Endothelial cell of umbilical vein (primary cell): ENCODE measurements at regions not wholly inside any gene's neighbourhood (a gene's known extent, or its start where the extent isn't known, plus 50 kb on each side); places are given as distances from the start of the nearest gene placed in this dataset.

Experiments used
- EZH2 ChIP-seq: IDR thresholded peaks from 2 replicates; pipeline ENCODE4 v1.6.1; 2012; ENCODE audit warnings: borderline replicate concordance, low read depth, mild to moderate bottlenecking, moderate library complexity, low read length, inconsistent platforms; ENCODE audit not compliant: severe bottlenecking
- GATA2 ChIP-seq: IDR thresholded peaks from 2 replicates; pipeline ENCODE4 v1.7.0; 2011; ENCODE audit warnings: low read depth, mild to moderate bottlenecking, moderate library complexity, mixed read lengths, low read length; ENCODE audit not compliant: insufficient read length, insufficient read depth
- JUN ChIP-seq: IDR thresholded peaks from 2 replicates; pipeline ENCODE4 v1.6.1; 2011; ENCODE audit warnings: borderline replicate concordance, low read depth; ENCODE audit not compliant: insufficient read length, insufficient read depth
- MAX ChIP-seq: IDR thresholded peaks from 2 replicates; pipeline ENCODE4 v1.6.1; 2011; ENCODE audit not compliant: insufficient read depth, insufficient read length
- MYC ChIP-seq: IDR thresholded peaks from one replicate; pipeline ENCODE4 v1.6.1; 2011; ENCODE audit warnings: mild to moderate bottlenecking, low read depth, low read length
- POLR2A ChIP-seq: IDR thresholded peaks from 2 replicates; pipeline ENCODE4 v1.6.1; 2012; ENCODE audit warnings: low read depth, mild to moderate bottlenecking, control low read depth, low read length
- POLR2AphosphoS5 ChIP-seq: IDR thresholded peaks from 2 replicates; pipeline ENCODE4 v1.6.1; 2012; ENCODE audit warnings: low read depth, mild to moderate bottlenecking, control low read depth, low read length, moderate library complexity; ENCODE audit not compliant: insufficient read depth
- TF ChIP-seq, protein P1 (sequence below), 2 donors: IDR thresholded peaks; 1 replicate in 1 of 2; 2 replicates in 1 of 2; pipeline ENCODE4 v1.5.1; 2011; ENCODE audit warnings: low read length in 2 of 2, mild to moderate bottlenecking in 2 of 2, moderate library complexity in 2 of 2, control low read depth in 1 of 2, inconsistent platforms in 1 of 2, low read depth in 1 of 2; ENCODE audit not compliant: insufficient read depth in 1 of 2; ENCODE audit errors: extremely low read depth in 1 of 2

DNA sequence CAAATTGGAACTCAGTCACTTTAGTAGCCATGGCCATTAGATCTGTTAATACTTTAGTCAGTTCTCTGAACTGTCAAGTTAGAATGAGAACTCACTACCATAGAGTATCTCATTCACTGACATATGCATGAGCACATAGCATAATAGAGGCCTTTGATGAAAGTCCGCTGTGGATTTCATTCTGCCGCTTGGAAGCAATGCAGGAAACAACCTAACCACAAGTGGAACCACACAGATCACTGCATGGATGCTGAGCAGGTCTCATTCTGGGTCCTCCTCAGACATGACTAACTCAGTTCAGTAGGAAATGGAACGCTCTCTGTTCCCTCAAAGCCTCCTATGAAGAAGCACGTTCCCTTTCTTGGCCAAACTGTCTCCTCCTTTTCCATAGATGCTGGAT is 1624.8 kb upstream of the TENM3 start:
- TF ChIP-seq MYC (no peak), POLR2A (no peak), EZH2 (no peak), MAX (no peak), POLR2AphosphoS5 (no peak), GATA2 (no peak), JUN (no peak)
- TF ChIP-seq, protein P1, sequence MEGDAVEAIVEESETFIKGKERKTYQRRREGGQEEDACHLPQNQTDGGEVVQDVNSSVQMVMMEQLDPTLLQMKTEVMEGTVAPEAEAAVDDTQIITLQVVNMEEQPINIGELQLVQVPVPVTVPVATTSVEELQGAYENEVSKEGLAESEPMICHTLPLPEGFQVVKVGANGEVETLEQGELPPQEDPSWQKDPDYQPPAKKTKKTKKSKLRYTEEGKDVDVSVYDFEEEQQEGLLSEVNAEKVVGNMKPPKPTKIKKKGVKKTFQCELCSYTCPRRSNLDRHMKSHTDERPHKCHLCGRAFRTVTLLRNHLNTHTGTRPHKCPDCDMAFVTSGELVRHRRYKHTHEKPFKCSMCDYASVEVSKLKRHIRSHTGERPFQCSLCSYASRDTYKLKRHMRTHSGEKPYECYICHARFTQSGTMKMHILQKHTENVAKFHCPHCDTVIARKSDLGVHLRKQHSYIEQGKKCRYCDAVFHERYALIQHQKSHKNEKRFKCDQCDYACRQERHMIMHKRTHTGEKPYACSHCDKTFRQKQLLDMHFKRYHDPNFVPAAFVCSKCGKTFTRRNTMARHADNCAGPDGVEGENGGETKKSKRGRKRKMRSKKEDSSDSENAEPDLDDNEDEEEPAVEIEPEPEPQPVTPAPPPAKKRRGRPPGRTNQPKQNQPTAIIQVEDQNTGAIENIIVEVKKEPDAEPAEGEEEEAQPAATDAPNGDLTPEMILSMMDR (IDR thresholded peaks at IDR 0.05; ENCODE audit: extremely low read depth in 1 of 2, insufficient read depth in 1 of 2, low read depth in 1 of 2, low read length in 2 of 2): no peak
